ENCODE measurements at regions not wholly inside any gene's neighbourhood (a gene's known extent, or its start where the extent isn't known, plus 50 kb on each side); places are given as distances from the start of the nearest gene placed in this dataset.

- TF ChIP-seq RAD21 (IDR thresholded peaks at IDR 0.05; ENCODE audit: low read depth): no peak
- no peak for TF ChIP-seq CTCF (IDR thresholded peaks at IDR 0.05 in 2 of 3, conservative IDR thresholded peaks at IDR 0.05 in 1 of 3; ENCODE audit: borderline replicate concordance in 1 of 3, insufficient read depth in 1 of 3, low read depth in 2 of 3, low read length in 2 of 3)
- no peak for TF ChIP-seq POLR2A (IDR thresholded peaks at IDR 0.05; ENCODE audit: borderline replicate concordance, extremely low read depth, insufficient read depth, insufficient read length)
- no peak for TF ChIP-seq SP1 (IDR thresholded peaks at IDR 0.05; ENCODE audit: low read depth)
- TF ChIP-seq SRF (IDR thresholded peaks at IDR 0.05; ENCODE audit: low read depth): no peak
- no peak for TF ChIP-seq ZBTB33 (IDR thresholded peaks at IDR 0.05; ENCODE audit: extremely low read depth, insufficient replicate concordance, low read length)
- no peak for TF ChIP-seq POLR2AphosphoS5 (IDR thresholded peaks at IDR 0.05; ENCODE audit: low read depth, low read length)
- no peak for TF ChIP-seq EZH2 (IDR thresholded peaks at IDR 0.05)
- TF ChIP-seq ZFX (IDR thresholded peaks at IDR 0.05): no peak
- no peak for TF ChIP-seq REST (IDR thresholded peaks at IDR 0.05; ENCODE audit: low read depth)
- no peak for TF ChIP-seq EZH2phosphoT487 (IDR thresholded peaks at IDR 0.05; ENCODE audit: borderline replicate concordance)
- no peak for TF ChIP-seq MAX (IDR thresholded peaks at IDR 0.05)
- no peak for TF ChIP-seq FOSL1 (IDR thresholded peaks at IDR 0.05; ENCODE audit: low read depth)
- no peak for TF ChIP-seq JUND (IDR thresholded peaks at IDR 0.05)
Measured at GRCh38 chrX:99469439-99469838, 940.6 kb downstream of the PCDH19 start.
